Gastrocnemius medialis (tissue), 4 donors: ENCODE measurements at regions not wholly inside any gene's neighbourhood (a gene's known extent, or its start where the extent isn't known, plus 50 kb on each side); places are given as distances from the start of the nearest gene placed in this dataset.

Experiments
- ATAC-seq, 2 donors: fragments of 150-250 bp; one replicate each; pipeline ENCODE4 v1.9.1; 2016
- DNase-seq, 2 donors: peaks; one replicate each; pipeline ENCODE4 v3.0.0-alpha.2; 2019
- H3K27ac ChIP-seq, 4 donors: fragments of 200-600 bp; sonication (generic); 1 replicate in 1 of 4; 2 replicates in 3 of 4; pipeline ENCODE4 v1.5.1; 2016 to 2018; ENCODE audit warnings: mild to moderate bottlenecking in 2 of 4, moderate library complexity in 1 of 4
- H3K27me3 ChIP-seq, 3 donors: fragments of 200-600 bp; sonication (generic) in 2 of 3; 1 replicate in 1 of 3; 2 replicates in 2 of 3; pipeline versions ENCODE4 v1.5.1 to v1.6.0; 2016 to 2019; ENCODE audit warnings: mild to moderate bottlenecking in 1 of 3, moderate library complexity in 1 of 3
- H3K36me3 ChIP-seq, 2 donors: fragments of 200-600 bp; sonication (generic) in 1 of 2; one replicate each; pipeline ENCODE4 v1.5.1; 2017 to 2018
- H3K4me1 ChIP-seq, 2 donors: fragments of 200-600 bp; sonication (generic) in 1 of 2; one replicate each; pipeline ENCODE4 v1.5.1; 2016 to 2017; ENCODE audit warnings: mild to moderate bottlenecking in 2 of 2
- H3K4me3 ChIP-seq, 4 donors: fragments of 200-600 bp; sonication (generic) in 3 of 4; 1 replicate in 1 of 4; 2 replicates in 3 of 4; pipeline ENCODE4 v1.5.1; 2016 to 2019; ENCODE audit warnings: mild to moderate bottlenecking in 2 of 4
- H3K9me3 ChIP-seq, 3 donors: fragments of 200-600 bp; sonication (generic) in 2 of 3; 1 replicate in 1 of 3; 2 replicates in 2 of 3; pipeline ENCODE4 v1.5.1; 2016 to 2019
- CTCF ChIP-seq, 5 experiments: fragments of 450-650 bp in 3 of 5; fragments of 200-600 bp in 2 of 5; sonication (generic) in 2 of 5; IDR thresholded peaks in 4 of 5; conservative IDR thresholded peaks in 1 of 5; 1 replicate in 4 of 5; 2 replicates in 1 of 5; pipeline ENCODE4 v1.5.1; 2016 to 2019; ENCODE audit warnings: antibody characterized with exemption in 5 of 5, mild to moderate bottlenecking in 3 of 5, moderate library complexity in 3 of 5
- POLR2A ChIP-seq, 2 donors: fragments of 450-650 bp; IDR thresholded peaks; one replicate each; pipeline ENCODE4 v1.6.1; 2017; ENCODE audit warnings: antibody characterized with exemption in 2 of 2, mild to moderate bottlenecking in 2 of 2, moderate library complexity in 2 of 2
- in situ Hi-C, 4 donors: fragments of 200-750 bp; cut with MboI; loops; one replicate each; pipeline versions ENCODE4 v1.15.0 to v1.8.0; 2017; ENCODE audit warnings: low sequenced_read_pairs in 4 of 4
- intact Hi-C: fragments of 100-400 bp; cut with DNase I; formaldehyde crosslinking; loops from one replicate; pipeline ENCODE4 v1.15.1; 2023; ENCODE audit warnings: low total_unique reads

DNA sequence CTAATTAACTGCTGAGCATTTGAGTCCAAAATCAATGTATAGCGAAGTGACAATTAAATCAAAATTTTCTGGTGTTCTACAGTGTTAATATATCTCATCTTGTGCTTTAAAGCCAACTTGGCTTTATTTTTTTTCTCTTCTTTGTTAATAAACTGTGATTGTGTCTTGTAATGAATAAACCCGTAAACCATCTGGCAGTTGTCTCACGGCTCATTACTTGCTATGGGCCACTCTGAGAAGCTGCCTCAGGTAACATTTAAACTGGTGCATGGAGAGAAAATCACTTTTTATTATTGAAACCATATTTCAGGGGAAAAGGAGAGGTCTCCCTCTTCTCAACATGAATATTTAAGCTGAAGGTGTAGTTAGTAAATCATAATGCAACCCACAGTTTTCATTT, 694.0 kb downstream of the KCTD8 start:
- ATAC-seq (no peak), DNase-seq (no peak)
- in situ Hi-C loops (no loop called here), intact Hi-C loops (no loop called here)
- Histone ChIP-seq H3K27me3 (no peaks in the 10 kb centered on the region), H3K4me1 (no peaks in the 10 kb centered on the region), H3K4me3 (no peak overlapping the region), H3K36me3 (no peaks in the 10 kb centered on the region), H3K27ac (no peak overlapping the region), H3K9me3 (no peaks in the 10 kb centered on the region)
- TF ChIP-seq POLR2A (IDR thresholded peaks at IDR 0.05) = no peak
- no peak for TF ChIP-seq CTCF (IDR thresholded peaks at IDR 0.05 in 4 of 5, conservative IDR thresholded peaks at IDR 0.05 in 1 of 5)

GRCh38 chr4:43757147-43757546, 691.5 kb downstream of the KCTD8 start:
- Histone ChIP-seq H3K36me3 (no peaks in the 10 kb centered on the region), H3K27ac (no peak overlapping the region), H3K9me3 (no peaks in the 10 kb centered on the region), H3K4me3 (no peak overlapping the region), H3K4me1 (no peaks in the 10 kb centered on the region), H3K27me3 (no peaks in the 10 kb centered on the region)
- no peak for ATAC-seq
- in situ Hi-C loops (no loop called here), intact Hi-C loops (no loop called here)
- DNase-seq = no peak
- TF ChIP-seq POLR2A (IDR thresholded peaks at IDR 0.05) = no peak
- TF ChIP-seq CTCF (IDR thresholded peaks at IDR 0.05 in 4 of 5, conservative IDR thresholded peaks at IDR 0.05 in 1 of 5) = no peak

GRCh38 chr4:43758836-43759235, 689.8 kb downstream of the KCTD8 start:
- Histone ChIP-seq H3K9me3 (no peaks in the 10 kb centered on the region), H3K4me1 (no peaks in the 10 kb centered on the region), H3K4me3 (no peak overlapping the region), H3K36me3 (no peaks in the 10 kb centered on the region), H3K27ac (no peak overlapping the region), H3K27me3 (no peaks in the 10 kb centered on the region)
- in situ Hi-C loops = no loop called here
- ATAC-seq (no peak), DNase-seq (no peak)
- intact Hi-C loops = no loop called here
- TF ChIP-seq CTCF (IDR thresholded peaks at IDR 0.05 in 4 of 5, conservative IDR thresholded peaks at IDR 0.05 in 1 of 5) (no peak), POLR2A (IDR thresholded peaks at IDR 0.05) (no peak)

- intact Hi-C loops = no loop called here
Observed at GRCh38 chr4:43763029-43763610, 685.5 kb downstream of the KCTD8 start.

More at GRCh38 chr4:43763029-43763610, 685.5 kb downstream of the KCTD8 start:
- DNase-seq (no peak), ATAC-seq (no peak)
- Histone ChIP-seq H3K4me3 (no peak overlapping the region), H3K4me1 (no peaks in the 10 kb centered on the region), H3K27me3 (no peaks in the 10 kb centered on the region), H3K9me3 (no peaks in the 10 kb centered on the region), H3K27ac (no peak overlapping the region), H3K36me3 (no peaks in the 10 kb centered on the region)
- no peak for TF ChIP-seq POLR2A (IDR thresholded peaks at IDR 0.05)
- no peak for TF ChIP-seq CTCF (IDR thresholded peaks at IDR 0.05 in 4 of 5, conservative IDR thresholded peaks at IDR 0.05 in 1 of 5)
- in situ Hi-C loops = no loop called here
